CD4-positive, CD25-positive, alpha-beta regulatory T cell (primary cell): ENCODE measurements at regions not wholly inside any gene's neighbourhood (a gene's known extent, or its start where the extent isn't known, plus 50 kb on each side); places are given as distances from the start of the nearest gene placed in this dataset.
"Not testable (repeated sequence)": the region's sequence is repeated elsewhere in the genome, so short reads cannot be mapped to it uniquely, and the experiment has no call there.

ENCODE experiments used
- ATAC-seq, 2 donors: fragments of 150-1000 bp; cut with Tn5 transposase; one replicate each; pipeline ENCODE4 v1.10.0; 2021; ENCODE audit warnings: low read depth in 2 of 2, moderate number of reproducible peaks in 2 of 2, moderate library complexity in 1 of 2
- DNase-seq, 3 donors: peaks; one replicate each; pipeline versions ENCODE4 v3.0.0 to v3.0.0-alpha.2; 2012 to 2022; ENCODE audit warnings: mixed read lengths in 1 of 3
- H3K27ac ChIP-seq: one replicate; pipeline ENCODE4 v1.7.0; 2013; ENCODE audit warnings: mild to moderate bottlenecking, low read length; ENCODE audit not compliant: insufficient read depth, poor library complexity, severe bottlenecking
- H3K27me3 ChIP-seq: one replicate; pipeline ENCODE4 v1.7.0; 2013; ENCODE audit warnings: low read length; ENCODE audit not compliant: control insufficient read depth, insufficient read depth
- H3K36me3 ChIP-seq: one replicate; pipeline ENCODE4 v1.7.0; 2013; ENCODE audit warnings: mild to moderate bottlenecking, low read length, moderate library complexity; ENCODE audit not compliant: control insufficient read depth, insufficient read depth
- H3K4me1 ChIP-seq: 2 replicates; pipeline ENCODE4 v1.7.0; 2013; ENCODE audit warnings: mild to moderate bottlenecking, low read length; ENCODE audit not compliant: insufficient read depth, control insufficient read depth, poor library complexity, severe bottlenecking
- H3K4me3 ChIP-seq: one replicate; pipeline ENCODE4 v1.7.0; 2013; ENCODE audit warnings: low read depth, mild to moderate bottlenecking, low read length, moderate library complexity
- H3K9me3 ChIP-seq, 2 experiments: 1 replicate in 1 of 2; 2 replicates in 1 of 2; pipeline ENCODE4 v1.7.0; 2013; ENCODE audit warnings: low read length in 2 of 2, mild to moderate bottlenecking in 1 of 2, moderate library complexity in 1 of 2; ENCODE audit not compliant: control insufficient read depth in 2 of 2
- H3K27ac Mint-ChIP-seq, 3 donors: one replicate each; pipeline ENCODE4 v1.8.0; 2020 to 2022; ENCODE audit warnings: mild to moderate bottlenecking in 3 of 3, mixed read lengths in 3 of 3, moderate library complexity in 2 of 3
- H3K27me3 Mint-ChIP-seq: one replicate; pipeline ENCODE4 v1.8.0; 2022; ENCODE audit warnings: mild to moderate bottlenecking, mixed read lengths
- H3K36me3 Mint-ChIP-seq: one replicate; pipeline ENCODE4 v1.8.0; 2020; ENCODE audit warnings: mixed read lengths
- H3K4me1 Mint-ChIP-seq, 4 donors: one replicate each; pipeline ENCODE4 v1.8.0; 2020 to 2022; ENCODE audit warnings: mixed read lengths in 4 of 4, mild to moderate bottlenecking in 1 of 4
- H3K4me3 Mint-ChIP-seq, 4 donors: one replicate each; pipeline ENCODE4 v1.8.0; 2020 to 2022; ENCODE audit warnings: mild to moderate bottlenecking in 4 of 4, mixed read lengths in 4 of 4, moderate library complexity in 3 of 4
- H3K9me3 Mint-ChIP-seq, 7 donors: one replicate each; pipeline ENCODE4 v1.8.0; 2020 to 2022; ENCODE audit warnings: mixed read lengths in 7 of 7, mild to moderate bottlenecking in 3 of 7, moderate library complexity in 2 of 7

GRCh38 chr2:18959952-18960717 is 370.8 kb upstream of the NT5C1B start:
- Histone ChIP-seq H3K27ac (no peak overlapping the region), H3K36me3 (no peaks in the 10 kb centered on the region), H3K27me3 (no peaks in the 10 kb centered on the region), H3K4me3 (no peak overlapping the region), H3K4me1 (no peaks in the 10 kb centered on the region), H3K9me3 (no peaks in the 10 kb centered on the region)
- Mint-ChIP-seq H3K4me3 (no peak overlapping the region), H3K9me3 (peaks cover 0 to 5% (median 0%) of the 10 kb centered on the region in 7 donors), H3K36me3 (no peaks in the 10 kb centered on the region), H3K27ac (no peak overlapping the region), H3K4me1 (no peaks in the 10 kb centered on the region), H3K27me3 (no peaks in the 10 kb centered on the region)
- DNase-seq (no peak), ATAC-seq (no peak)

DNA sequence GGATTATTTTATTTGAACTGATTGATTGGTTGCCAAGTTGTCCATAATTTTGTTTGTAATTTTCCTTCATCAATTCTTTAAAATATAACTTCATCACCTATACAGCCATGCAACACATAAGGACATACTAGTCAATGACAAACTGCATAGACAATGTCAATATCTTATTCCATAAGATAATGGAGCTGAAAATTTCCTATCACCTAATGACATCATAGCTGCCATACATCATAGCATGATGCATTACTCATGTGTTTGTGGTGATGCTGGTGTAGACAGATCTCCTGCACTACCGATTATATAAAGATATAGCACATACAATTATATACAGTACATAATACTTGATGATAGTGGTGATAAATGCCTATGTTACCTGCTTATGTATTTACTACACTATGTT is 369.8 kb upstream of the NT5C1B start:
- ATAC-seq (no peak), DNase-seq (no peak)
- Mint-ChIP-seq H3K27me3 (no peaks in the 10 kb centered on the region), H3K4me1 (no peaks in the 10 kb centered on the region), H3K4me3 (no peak overlapping the region), H3K9me3 (peaks cover 0 to 6% (median 0%) of the 10 kb centered on the region in 7 donors), H3K36me3 (no peaks in the 10 kb centered on the region), H3K27ac (no peak overlapping the region)
- Histone ChIP-seq H3K9me3 (no peaks in the 10 kb centered on the region), H3K27me3 (no peaks in the 10 kb centered on the region), H3K27ac (no peak overlapping the region), H3K36me3 (no peaks in the 10 kb centered on the region), H3K4me3 (no peak overlapping the region), H3K4me1 (no peaks in the 10 kb centered on the region)

DNA sequence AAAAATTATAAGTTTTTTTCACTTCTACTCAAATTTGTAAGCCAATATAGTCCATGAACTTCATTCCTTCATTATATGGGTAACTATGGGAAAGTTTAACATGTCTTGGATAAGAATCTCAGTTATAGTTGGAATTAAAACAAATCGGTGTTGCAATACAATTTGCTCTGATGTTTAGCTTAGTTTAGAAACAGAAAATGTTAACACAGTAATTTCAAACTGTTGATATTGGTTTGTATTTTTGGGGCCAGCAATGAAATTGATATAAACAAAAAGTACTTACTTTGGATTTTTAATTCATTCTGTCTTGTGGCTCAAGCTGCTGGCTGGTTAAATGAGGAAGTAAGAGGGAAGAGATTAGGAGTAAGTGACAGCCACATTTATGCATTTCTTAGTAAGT is 368.5 kb upstream of the NT5C1B start:
- DNase-seq (no peak), ATAC-seq (no peak)
- Mint-ChIP-seq H3K4me3 (no peak overlapping the region), H3K27ac (no peak overlapping the region), H3K9me3 (peaks cover 0 to 6% (median 0%) of the 10 kb centered on the region in 7 donors), H3K27me3 (no peaks in the 10 kb centered on the region), H3K36me3 (no peaks in the 10 kb centered on the region), H3K4me1 (no peaks in the 10 kb centered on the region)
- no peak overlapping the region for H3K4me3 ChIP-seq
- H3K27ac ChIP-seq: no peak overlapping the region
- no peaks in the 10 kb centered on the region for H3K27me3 ChIP-seq
- H3K36me3 ChIP-seq: no peaks in the 10 kb centered on the region
- no peaks in the 10 kb centered on the region for H3K9me3 ChIP-seq
- H3K4me1 ChIP-seq: no peaks in the 10 kb centered on the region

DNA sequence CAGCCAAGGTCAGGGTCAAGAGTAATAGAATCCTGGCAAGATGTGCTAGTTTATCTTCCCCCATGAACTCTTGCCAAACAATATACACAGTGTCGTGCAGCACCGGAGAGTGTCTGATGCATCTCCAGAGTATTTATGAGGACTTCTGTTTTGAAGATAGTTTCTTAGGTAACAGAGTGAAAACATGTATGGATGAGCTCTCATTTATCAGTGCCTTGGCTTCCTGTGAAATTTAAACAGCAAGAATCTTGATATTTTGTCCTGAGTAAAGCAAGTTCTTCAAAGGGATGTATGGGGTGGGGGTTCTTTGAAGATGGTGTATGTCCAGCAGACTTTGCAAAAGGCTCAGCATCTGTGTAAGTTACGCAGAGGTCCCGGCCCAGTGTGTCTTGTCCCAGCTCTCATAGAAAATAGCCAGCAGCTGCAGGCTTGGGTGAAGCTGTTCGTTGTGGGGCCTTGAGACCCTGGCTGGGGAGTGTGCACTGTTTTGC is 361.0 kb upstream of the NT5C1B start:
- no peak overlapping the region for H3K4me3 Mint-ChIP-seq
- Histone ChIP-seq H3K4me1 (no peaks in the 10 kb centered on the region), H3K36me3 (no peaks in the 10 kb centered on the region), H3K27me3 (no peaks in the 10 kb centered on the region), H3K4me3 (no peak overlapping the region), H3K27ac (no peak overlapping the region), H3K9me3 (no peaks in the 10 kb centered on the region)
- H3K36me3 Mint-ChIP-seq: no peaks in the 10 kb centered on the region
- no peak for ATAC-seq
- H3K9me3 Mint-ChIP-seq: peaks cover 0 to 3% (median 0%) of the 10 kb centered on the region in 7 donors
- H3K4me1 Mint-ChIP-seq: no peaks in the 10 kb centered on the region
- no peak overlapping the region for H3K27ac Mint-ChIP-seq
- no peaks in the 10 kb centered on the region for H3K27me3 Mint-ChIP-seq
- DNase-seq: no peak

- no peaks in the 10 kb centered on the region for H3K4me1 ChIP-seq
- no peak overlapping the region for H3K27ac Mint-ChIP-seq
- H3K9me3 Mint-ChIP-seq: peaks cover 0 to 2% (median 0%) of the 10 kb centered on the region in 7 donors
- H3K36me3 Mint-ChIP-seq: no peaks in the 10 kb centered on the region
- no peaks in the 10 kb centered on the region for H3K27me3 ChIP-seq
- no peaks in the 10 kb centered on the region for H3K27me3 Mint-ChIP-seq
- no peak for DNase-seq
- H3K4me1 Mint-ChIP-seq: no peaks in the 10 kb centered on the region
- no peak overlapping the region for H3K4me3 Mint-ChIP-seq
- no peak overlapping the region for H3K4me3 ChIP-seq
- H3K27ac ChIP-seq: no peak overlapping the region
- ATAC-seq: no peak
- H3K36me3 ChIP-seq: no peaks in the 10 kb centered on the region
- no peaks in the 10 kb centered on the region for H3K9me3 ChIP-seq
These were observed 360.5 kb upstream of the NT5C1B start for GRCh38 chr2:18949871-18950270.

DNA sequence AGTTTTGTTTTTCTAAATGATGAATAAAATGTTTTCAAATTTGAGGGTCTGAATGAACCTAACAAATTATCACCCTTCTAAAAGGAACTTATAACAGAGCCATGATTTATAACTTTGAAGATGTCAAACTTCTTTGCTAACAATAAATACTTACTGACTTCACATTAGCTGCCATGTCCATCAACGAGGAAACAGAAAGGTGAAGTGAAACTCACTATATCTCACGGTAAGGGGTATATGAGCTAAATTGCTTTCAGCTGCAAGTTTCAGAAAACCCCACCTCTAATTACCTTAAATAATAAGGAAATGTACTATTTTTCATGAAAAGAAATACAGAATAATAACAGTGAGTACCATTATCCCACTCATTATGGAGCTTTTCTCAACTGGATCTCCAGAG is 350.8 kb upstream of the NT5C1B start:
- Mint-ChIP-seq H3K27ac (no peak overlapping the region), H3K36me3 (no peaks in the 10 kb centered on the region), H3K4me3 (no peak overlapping the region), H3K27me3 (no peaks in the 10 kb centered on the region), H3K9me3 (no peaks in the 10 kb centered on the region), H3K4me1 (no peaks in the 10 kb centered on the region)
- Histone ChIP-seq H3K36me3 (no peaks in the 10 kb centered on the region), H3K4me3 (no peak overlapping the region), H3K4me1 (no peaks in the 10 kb centered on the region), H3K27ac (no peak overlapping the region), H3K9me3 (no peaks in the 10 kb centered on the region), H3K27me3 (no peaks in the 10 kb centered on the region)
- no peak for ATAC-seq
- DNase-seq: no peak

DNA sequence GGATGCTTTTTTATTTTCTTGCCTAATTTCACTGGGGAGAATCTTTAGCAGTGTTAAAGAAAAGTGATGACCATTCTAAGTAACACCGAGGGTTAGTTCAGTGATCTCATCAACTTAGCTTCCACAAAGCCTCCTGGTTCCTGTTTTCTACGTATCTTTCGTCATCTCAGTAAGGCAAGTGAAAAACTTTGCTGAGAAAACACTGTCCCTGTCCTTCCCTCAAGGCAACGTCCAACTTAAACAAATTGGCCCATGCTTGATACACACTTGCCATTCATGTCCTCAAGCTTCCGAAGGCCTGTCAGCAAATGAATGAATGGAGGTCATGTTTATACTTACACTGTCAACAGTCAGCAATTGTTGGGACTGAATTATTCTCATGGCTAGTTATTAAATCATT is 350.4 kb upstream of the NT5C1B start:
- not testable (repeated sequence) for H3K4me1 Mint-ChIP-seq, H3K4me1 ChIP-seq, H3K4me3 ChIP-seq, H3K9me3 ChIP-seq, H3K9me3 Mint-ChIP-seq, H3K27ac Mint-ChIP-seq, H3K27ac ChIP-seq, H3K27me3 ChIP-seq, H3K36me3 Mint-ChIP-seq, ATAC-seq, DNase-seq, H3K27me3 Mint-ChIP-seq, H3K4me3 Mint-ChIP-seq, H3K36me3 ChIP-seq

DNA sequence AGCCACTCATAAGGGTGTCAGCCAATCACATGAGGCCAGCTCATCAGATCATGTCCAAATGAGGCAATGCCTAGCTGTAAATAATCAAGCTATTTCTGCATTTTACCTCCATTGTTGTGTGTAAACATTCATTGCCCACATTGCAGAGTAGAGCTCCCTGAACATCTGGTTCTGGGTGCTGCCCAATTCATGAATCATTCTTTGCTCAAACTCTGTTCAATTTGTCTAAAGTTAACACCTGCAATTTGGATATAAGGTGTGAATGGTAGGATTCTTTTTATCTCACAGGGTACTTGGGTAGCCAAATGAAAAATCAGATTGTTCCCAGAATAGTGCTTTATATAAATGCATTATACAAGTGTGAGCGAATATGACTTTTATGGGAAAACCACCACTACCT is 345.5 kb upstream of the NT5C1B start:
- no peaks in the 10 kb centered on the region for H3K27me3 Mint-ChIP-seq
- ATAC-seq (no peak), DNase-seq (no peak)
- H3K4me3 ChIP-seq: no peak overlapping the region
- no peaks in the 10 kb centered on the region for H3K9me3 ChIP-seq
- no peak overlapping the region for H3K4me3 Mint-ChIP-seq
- H3K9me3 Mint-ChIP-seq: no peaks in the 10 kb centered on the region
- H3K36me3 Mint-ChIP-seq: no peaks in the 10 kb centered on the region
- H3K27ac Mint-ChIP-seq: no peak overlapping the region
- H3K4me1 ChIP-seq: no peaks in the 10 kb centered on the region
- H3K27ac ChIP-seq: no peak overlapping the region
- H3K27me3 ChIP-seq: no peaks in the 10 kb centered on the region
- no peaks in the 10 kb centered on the region for H3K36me3 ChIP-seq
- peaks cover 0 to 2% (median 0%) of the 10 kb centered on the region in 4 donors for H3K4me1 Mint-ChIP-seq
